ENCODE measurements at regions not wholly inside any gene's neighbourhood (a gene's known extent, or its start where the extent isn't known, plus 50 kb on each side); places are given as distances from the start of the nearest gene placed in this dataset.

DNA sequence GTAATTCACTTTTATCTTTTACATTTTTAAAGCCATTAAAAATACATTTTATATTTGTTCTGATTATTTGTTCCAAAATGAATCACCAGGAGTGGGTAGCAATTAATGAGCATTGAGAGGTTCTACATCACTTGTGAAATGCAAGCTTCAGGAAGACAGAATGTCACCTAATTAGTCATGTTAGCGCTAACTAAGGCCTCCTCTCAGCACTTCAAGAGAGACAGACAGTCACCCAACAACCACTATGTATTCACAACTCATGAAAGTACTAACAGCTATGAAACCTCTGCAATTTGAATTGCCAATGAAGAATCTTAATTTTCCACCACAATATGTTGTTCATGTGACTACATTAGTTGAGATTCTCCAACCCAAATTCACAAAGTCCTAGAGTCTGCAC is 611.0 kb downstream of the KCNJ3 start:
- Histone ChIP-seq H3K4me1 (ENCODE audit: control insufficient read depth in 2 of 2, insufficient read depth in 2 of 2, low read length in 2 of 2) (no peaks in the 10 kb centered on the region), H3K27me3 (replicated peaks in 1 of 4; ENCODE audit: control extremely low read depth in 1 of 4, control insufficient read depth in 3 of 4, insufficient read depth in 4 of 4, low read length in 3 of 4) (no peaks in the 10 kb centered on the region), H3K36me3 (replicated peaks in 1 of 2; ENCODE audit: control extremely low read depth in 1 of 2, control insufficient read depth in 1 of 2, extremely low read depth in 1 of 2, insufficient read depth in 2 of 2, low read length in 1 of 2) (no peaks in the 10 kb centered on the region), H3K9ac (ENCODE audit: low read length) (no peak overlapping the region), H3K27ac (ENCODE audit: low read length in 2 of 2) (no peak overlapping the region), H3K9me3 (ENCODE audit: control extremely low read depth in 1 of 3, control insufficient read depth in 2 of 3, insufficient read depth in 1 of 3, low read length in 2 of 3) (no peaks in the 10 kb centered on the region), H3K4me2 (replicated peaks; ENCODE audit: low read depth, low read length, poor library complexity, severe bottlenecking) (no peak overlapping the region), H3K4me3 (ENCODE audit: control extremely low read depth in 1 of 5, extremely low read depth in 1 of 5, insufficient read depth in 1 of 5, low read depth in 2 of 5, low read length in 4 of 5) (no peak overlapping the region), H2AFZ (ENCODE audit: insufficient read depth, low read depth, low read length, poor library complexity, severe bottlenecking) (no peak overlapping the region), H4K20me1 (ENCODE audit: control insufficient read depth, insufficient read depth, low read length, poor library complexity, severe bottlenecking) (no peaks in the 10 kb centered on the region), H3K79me2 (ENCODE audit: control insufficient read depth, insufficient read depth, low read length) (no peaks in the 10 kb centered on the region)
- Mint-ChIP-seq H3K9me3 (ENCODE audit: insufficient read depth) (no peaks in the 10 kb centered on the region), H3K4me3 (no peak overlapping the region), H3K27me3 (no peaks in the 10 kb centered on the region), H3K4me1 (no peaks in the 10 kb centered on the region), H3K27ac (no peak overlapping the region)
- no peak for ATAC-seq (ENCODE audit: low read depth)
- 100% methylated on average over 1 of the region's 1 CpG for WGBS (ENCODE audit: insufficient coverage)
- no peak for TF ChIP-seq EZH2 (IDR thresholded peaks at IDR 0.05; ENCODE audit: borderline replicate concordance, insufficient read depth, low read depth, low read length, poor library complexity, severe bottlenecking)
- TF ChIP-seq, protein P1, sequence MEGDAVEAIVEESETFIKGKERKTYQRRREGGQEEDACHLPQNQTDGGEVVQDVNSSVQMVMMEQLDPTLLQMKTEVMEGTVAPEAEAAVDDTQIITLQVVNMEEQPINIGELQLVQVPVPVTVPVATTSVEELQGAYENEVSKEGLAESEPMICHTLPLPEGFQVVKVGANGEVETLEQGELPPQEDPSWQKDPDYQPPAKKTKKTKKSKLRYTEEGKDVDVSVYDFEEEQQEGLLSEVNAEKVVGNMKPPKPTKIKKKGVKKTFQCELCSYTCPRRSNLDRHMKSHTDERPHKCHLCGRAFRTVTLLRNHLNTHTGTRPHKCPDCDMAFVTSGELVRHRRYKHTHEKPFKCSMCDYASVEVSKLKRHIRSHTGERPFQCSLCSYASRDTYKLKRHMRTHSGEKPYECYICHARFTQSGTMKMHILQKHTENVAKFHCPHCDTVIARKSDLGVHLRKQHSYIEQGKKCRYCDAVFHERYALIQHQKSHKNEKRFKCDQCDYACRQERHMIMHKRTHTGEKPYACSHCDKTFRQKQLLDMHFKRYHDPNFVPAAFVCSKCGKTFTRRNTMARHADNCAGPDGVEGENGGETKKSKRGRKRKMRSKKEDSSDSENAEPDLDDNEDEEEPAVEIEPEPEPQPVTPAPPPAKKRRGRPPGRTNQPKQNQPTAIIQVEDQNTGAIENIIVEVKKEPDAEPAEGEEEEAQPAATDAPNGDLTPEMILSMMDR (IDR thresholded peaks at IDR 0.05) = no peak
- intact Hi-C loops (cut with micrococcal nuclease) = no loop called here
- DNase-seq = no peak
- ChIA-PET POLR2A (no interaction called here), CTCF (no interaction called here)

DNA sequence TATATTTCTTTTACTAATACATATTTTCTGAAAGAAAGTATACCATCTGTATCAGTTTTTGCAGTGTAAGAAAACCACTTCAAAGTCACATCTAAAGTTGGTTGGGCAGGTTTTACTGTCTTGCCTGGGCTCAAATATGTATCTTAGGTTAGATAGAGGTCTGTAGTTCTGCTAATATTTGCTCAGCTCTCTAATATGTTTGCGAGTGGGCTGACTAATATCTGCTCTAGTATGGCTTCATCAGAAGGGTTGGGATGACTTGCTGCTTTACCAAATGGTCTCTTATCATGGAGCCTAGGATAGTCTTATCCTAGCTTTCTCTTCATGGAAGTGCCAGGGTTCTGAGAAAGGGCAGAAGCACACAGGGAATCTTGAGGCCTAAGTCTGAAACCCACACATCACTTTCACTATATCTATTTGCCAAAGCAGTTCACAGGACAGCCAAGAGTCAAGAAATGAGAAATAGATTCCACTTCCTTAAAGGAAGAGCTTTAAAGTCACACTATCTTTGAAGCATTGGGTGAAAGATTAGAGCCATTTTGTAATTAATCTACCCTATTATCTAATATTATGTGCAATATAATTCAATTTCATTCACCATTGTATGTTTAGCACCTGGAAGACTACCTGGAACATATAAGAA is 610.0 kb downstream of the KCNJ3 start:
- no peaks in the 10 kb centered on the region for H3K27me3 ChIP-seq (replicated peaks in 1 of 4; ENCODE audit: control extremely low read depth in 1 of 4, control insufficient read depth in 3 of 4, insufficient read depth in 4 of 4, low read length in 3 of 4)
- H3K4me3 ChIP-seq (ENCODE audit: control extremely low read depth in 1 of 5, extremely low read depth in 1 of 5, insufficient read depth in 1 of 5, low read depth in 2 of 5, low read length in 4 of 5) = no peak overlapping the region
- no peaks in the 10 kb centered on the region for H3K9me3 ChIP-seq (ENCODE audit: control extremely low read depth in 1 of 3, control insufficient read depth in 2 of 3, insufficient read depth in 1 of 3, low read length in 2 of 3)
- H2AFZ ChIP-seq (ENCODE audit: insufficient read depth, low read depth, low read length, poor library complexity, severe bottlenecking) = no peak overlapping the region
- H3K4me3 Mint-ChIP-seq = no peak overlapping the region
- H4K20me1 ChIP-seq (ENCODE audit: control insufficient read depth, insufficient read depth, low read length, poor library complexity, severe bottlenecking) = no peaks in the 10 kb centered on the region
- no peak for DNase-seq
- TF ChIP-seq, protein P1 (IDR thresholded peaks at IDR 0.05) = no peak
- TF ChIP-seq EZH2 (IDR thresholded peaks at IDR 0.05; ENCODE audit: borderline replicate concordance, insufficient read depth, low read depth, low read length, poor library complexity, severe bottlenecking) = no peak
- H3K36me3 ChIP-seq (replicated peaks in 1 of 2; ENCODE audit: control extremely low read depth in 1 of 2, control insufficient read depth in 1 of 2, extremely low read depth in 1 of 2, insufficient read depth in 2 of 2, low read length in 1 of 2) = no peaks in the 10 kb centered on the region
- no peak overlapping the region for H3K9ac ChIP-seq (ENCODE audit: low read length)
- POLR2A ChIA-PET = no interaction called here
- H3K27ac Mint-ChIP-seq = no peak overlapping the region
- intact Hi-C loops (cut with micrococcal nuclease) = no loop called here
- H3K27ac ChIP-seq (ENCODE audit: low read length in 2 of 2) = no peak overlapping the region
- H3K4me1 Mint-ChIP-seq = no peaks in the 10 kb centered on the region
- CTCF ChIA-PET = no interaction called here
- no peaks in the 10 kb centered on the region for H3K27me3 Mint-ChIP-seq
- no peaks in the 10 kb centered on the region for H3K4me1 ChIP-seq (ENCODE audit: control insufficient read depth in 2 of 2, insufficient read depth in 2 of 2, low read length in 2 of 2)
- H3K4me2 ChIP-seq (replicated peaks; ENCODE audit: low read depth, low read length, poor library complexity, severe bottlenecking) = no peak overlapping the region
- no peaks in the 10 kb centered on the region for H3K79me2 ChIP-seq (ENCODE audit: control insufficient read depth, insufficient read depth, low read length)
- H3K9me3 Mint-ChIP-seq (ENCODE audit: insufficient read depth) = no peaks in the 10 kb centered on the region
- WGBS (ENCODE audit: insufficient coverage) = 75% methylated on average over 1 of the region's 1 CpG
- ATAC-seq (ENCODE audit: low read depth) = no peak

All from B cell (primary cell).